ENCODE measurements at regions not wholly inside any gene's neighbourhood (a gene's known extent, or its start where the extent isn't known, plus 50 kb on each side); places are given as distances from the start of the nearest gene placed in this dataset.

GRCh38 chr4:84362896-84363655, 136.0 kb downstream of the NKX6-1 start:
- Histone ChIP-seq H3K27ac (no peak overlapping the region), H3K27me3 (no peaks in the 10 kb centered on the region), H3K4me1 (no peaks in the 10 kb centered on the region), H3K36me3 (no peaks in the 10 kb centered on the region), H3K4me3 (no peak overlapping the region), H3K9me3 (no peaks in the 10 kb centered on the region)
- in situ Hi-C loops (cut with MboI; ENCODE audit: low sequenced_read_pairs in 4 of 4), result no loop called here
- intact Hi-C loops (cut with DNase I; ENCODE audit: low total_unique reads), result no loop called here
- ATAC-seq, result no peak
- no peak for DNase-seq
- TF ChIP-seq, protein P1, sequence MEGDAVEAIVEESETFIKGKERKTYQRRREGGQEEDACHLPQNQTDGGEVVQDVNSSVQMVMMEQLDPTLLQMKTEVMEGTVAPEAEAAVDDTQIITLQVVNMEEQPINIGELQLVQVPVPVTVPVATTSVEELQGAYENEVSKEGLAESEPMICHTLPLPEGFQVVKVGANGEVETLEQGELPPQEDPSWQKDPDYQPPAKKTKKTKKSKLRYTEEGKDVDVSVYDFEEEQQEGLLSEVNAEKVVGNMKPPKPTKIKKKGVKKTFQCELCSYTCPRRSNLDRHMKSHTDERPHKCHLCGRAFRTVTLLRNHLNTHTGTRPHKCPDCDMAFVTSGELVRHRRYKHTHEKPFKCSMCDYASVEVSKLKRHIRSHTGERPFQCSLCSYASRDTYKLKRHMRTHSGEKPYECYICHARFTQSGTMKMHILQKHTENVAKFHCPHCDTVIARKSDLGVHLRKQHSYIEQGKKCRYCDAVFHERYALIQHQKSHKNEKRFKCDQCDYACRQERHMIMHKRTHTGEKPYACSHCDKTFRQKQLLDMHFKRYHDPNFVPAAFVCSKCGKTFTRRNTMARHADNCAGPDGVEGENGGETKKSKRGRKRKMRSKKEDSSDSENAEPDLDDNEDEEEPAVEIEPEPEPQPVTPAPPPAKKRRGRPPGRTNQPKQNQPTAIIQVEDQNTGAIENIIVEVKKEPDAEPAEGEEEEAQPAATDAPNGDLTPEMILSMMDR (IDR thresholded peaks at IDR 0.05 in 4 of 5, conservative IDR thresholded peaks at IDR 0.05 in 1 of 5), result no peak
- no peak for TF ChIP-seq POLR2A (IDR thresholded peaks at IDR 0.05)

GRCh38 chr4:84342161-84342560, 156.9 kb downstream of the NKX6-1 start:
- Histone ChIP-seq H3K27ac (no peak overlapping the region), H3K9me3 (no peaks in the 10 kb centered on the region)
- intact Hi-C loops (cut with DNase I; ENCODE audit: low total_unique reads), result no loop called here

GRCh38 chr4:84341559-84341958, 157.5 kb downstream of the NKX6-1 start:
- H3K9me3 ChIP-seq, result no peaks in the 10 kb centered on the region

More at GRCh38 chr4:84342161-84342560, 156.9 kb downstream of the NKX6-1 start:
- H3K4me1 ChIP-seq, result no peaks in the 10 kb centered on the region
- in situ Hi-C loops (cut with MboI; ENCODE audit: low sequenced_read_pairs in 4 of 4), result no loop called here
- no peaks in the 10 kb centered on the region for H3K36me3 ChIP-seq
- H3K27me3 ChIP-seq, result no peaks in the 10 kb centered on the region
- DNase-seq, result no peak
- TF ChIP-seq POLR2A (IDR thresholded peaks at IDR 0.05), result no peak
- TF ChIP-seq, protein P1 (IDR thresholded peaks at IDR 0.05 in 4 of 5, conservative IDR thresholded peaks at IDR 0.05 in 1 of 5), result no peak
- ATAC-seq, result no peak
- no peak overlapping the region for H3K4me3 ChIP-seq

DNA sequence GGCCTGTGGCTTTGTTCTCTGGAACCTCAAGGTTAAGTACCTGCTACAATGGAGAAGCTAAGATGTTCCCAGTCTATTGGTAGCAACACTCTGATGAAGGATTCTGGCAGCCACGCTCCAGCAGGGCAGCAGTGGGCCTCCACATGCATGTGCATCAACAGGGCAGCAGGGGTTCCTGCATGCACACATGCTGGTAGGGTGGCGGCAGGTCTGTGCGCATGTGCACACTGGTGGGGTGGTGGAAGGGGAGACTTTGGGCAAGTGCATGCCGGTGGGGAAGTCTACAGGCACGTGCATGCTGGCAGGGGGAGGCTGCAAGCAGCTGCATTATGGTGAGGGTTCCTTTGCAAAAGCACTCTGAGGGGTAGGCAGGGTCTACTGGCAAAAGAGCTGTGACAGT, 160.7 kb downstream of the NKX6-1 start:
- no peaks in the 10 kb centered on the region for H3K27me3 ChIP-seq
- no peaks in the 10 kb centered on the region for H3K36me3 ChIP-seq
- in situ Hi-C loops (cut with MboI; ENCODE audit: low sequenced_read_pairs in 4 of 4), result no loop called here
- no peak for DNase-seq
- ATAC-seq, result no peak
- H3K27ac ChIP-seq, result no peak overlapping the region
- no peak overlapping the region for H3K4me3 ChIP-seq
- no peak for TF ChIP-seq POLR2A (IDR thresholded peaks at IDR 0.05)
- TF ChIP-seq, protein P1 (IDR thresholded peaks at IDR 0.05 in 4 of 5, conservative IDR thresholded peaks at IDR 0.05 in 1 of 5), result no peak
- no peaks in the 10 kb centered on the region for H3K9me3 ChIP-seq
- no peaks in the 10 kb centered on the region for H3K4me1 ChIP-seq
- intact Hi-C loops (cut with DNase I; ENCODE audit: low total_unique reads), result no loop called here

More at GRCh38 chr4:84341559-84341958, 157.5 kb downstream of the NKX6-1 start:
- Histone ChIP-seq H3K4me3 (no peak overlapping the region), H3K36me3 (no peaks in the 10 kb centered on the region), H3K4me1 (no peaks in the 10 kb centered on the region), H3K27ac (no peak overlapping the region), H3K27me3 (no peaks in the 10 kb centered on the region)
- no peak for TF ChIP-seq POLR2A (IDR thresholded peaks at IDR 0.05)
- TF ChIP-seq, protein P1 (IDR thresholded peaks at IDR 0.05 in 4 of 5, conservative IDR thresholded peaks at IDR 0.05 in 1 of 5), result no peak
- no peak for ATAC-seq
- in situ Hi-C loops (cut with MboI; ENCODE audit: low sequenced_read_pairs in 4 of 4) (no loop called here), intact Hi-C loops (cut with DNase I; ENCODE audit: low total_unique reads) (no loop called here)
- no peak for DNase-seq
